HG03139 (cell line): ENCODE measurements at regions not wholly inside any gene's neighbourhood (a gene's known extent, or its start where the extent isn't known, plus 50 kb on each side); places are given as distances from the start of the nearest gene placed in this dataset.

Experiments
- ATAC-seq: cut with Tn5 transposase; IDR thresholded peaks from one replicate; pipeline ENCODE4 v1.9.1; 2021; ENCODE audit not compliant: unreplicated experiment

GRCh38 chr6:166754218-166755030 lies 127.4 kb upstream of the RPS6KA2 start:
- no peak for ATAC-seq

- ATAC-seq = no peak
Observed at GRCh38 chr6:166752928-166753721, 126.1 kb upstream of the RPS6KA2 start.

- peak; percentile 69 for ATAC-seq
Observed at GRCh38 chr6:166752097-166752496, 125.0 kb upstream of the RPS6KA2 start.

- ATAC-seq = peak; percentile 95
Observed at GRCh38 chr6:166751051-166751595, 124.1 kb upstream of the RPS6KA2 start.

GRCh38 chr6:166750108-166750793 lies 123.2 kb upstream of the RPS6KA2 start:
- ATAC-seq = no peak

GRCh38 chr6:166749666-166750065 lies 122.6 kb upstream of the RPS6KA2 start:
- ATAC-seq = no peak

- ATAC-seq = no peak
Observed at GRCh38 chr6:166747644-166748595, 120.9 kb upstream of the RPS6KA2 start.

GRCh38 chr6:166745801-166746668 lies 119.0 kb upstream of the RPS6KA2 start:
- ATAC-seq = no peak

GRCh38 chr6:166744223-166745134 lies 117.4 kb upstream of the RPS6KA2 start:
- no peak for ATAC-seq

GRCh38 chr6:166743406-166744222 lies 116.6 kb upstream of the RPS6KA2 start:
- ATAC-seq = no peak

GRCh38 chr6:166742981-166743380 lies 115.9 kb upstream of the RPS6KA2 start:
- ATAC-seq = no peak

GRCh38 chr6:166739976-166740318 lies 112.9 kb upstream of the RPS6KA2 start:
- no peak for ATAC-seq

- ATAC-seq = no peak
Observed at GRCh38 chr6:166739117-166739975, 112.3 kb upstream of the RPS6KA2 start.

GRCh38 chr6:166738386-166739116 lies 111.5 kb upstream of the RPS6KA2 start:
- no peak for ATAC-seq

- no peak for ATAC-seq
Observed at GRCh38 chr6:166737261-166737660, 110.2 kb upstream of the RPS6KA2 start.

- no peak for ATAC-seq
Observed at GRCh38 chr6:166736634-166737033, 109.6 kb upstream of the RPS6KA2 start.
